Fibroblast of peridontal ligament (primary cell): ENCODE measurements at regions not wholly inside any gene's neighbourhood (a gene's known extent, or its start where the extent isn't known, plus 50 kb on each side); places are given as distances from the start of the nearest gene placed in this dataset.

Source experiments
- DNase-seq: peaks from one replicate; pipeline ENCODE4 v3.0.0-alpha.2; 2010; ENCODE audit errors: extremely low read depth

- DNase-seq = peak; percentile 93
These were observed 87.2 kb upstream of the XCR1 start for GRCh38 chr3:46114323-46114988.

GRCh38 chr3:46113608-46114007, 86.3 kb upstream of the XCR1 start:
- DNase-seq = no peak

- peak; percentile 50 for DNase-seq
These were observed 85.7 kb upstream of the XCR1 start for GRCh38 chr3:46112984-46113383.

DNA sequence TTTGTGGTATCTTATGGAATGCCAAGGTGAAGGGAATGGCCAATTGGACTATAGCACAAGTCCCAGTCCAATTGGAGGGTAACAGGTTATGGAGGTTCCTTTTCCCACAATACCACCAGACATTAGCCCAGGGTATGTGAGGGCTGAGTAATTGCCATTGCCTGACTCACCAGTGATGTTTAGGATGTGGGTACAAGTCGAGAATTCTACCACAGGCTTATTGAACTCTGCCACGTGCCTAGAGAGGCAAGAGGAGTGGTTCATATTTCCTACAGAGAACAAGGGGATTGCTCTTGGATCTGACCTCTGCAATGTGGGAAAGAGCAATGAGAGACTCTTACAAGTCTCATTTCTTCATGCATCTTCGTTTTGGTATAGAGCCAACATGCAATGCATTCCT, 85.0 kb upstream of the XCR1 start:
- peak; percentile 30 for DNase-seq

- DNase-seq = peak; percentile 94
These were observed 83.6 kb upstream of the XCR1 start for GRCh38 chr3:46110701-46111493.

DNA sequence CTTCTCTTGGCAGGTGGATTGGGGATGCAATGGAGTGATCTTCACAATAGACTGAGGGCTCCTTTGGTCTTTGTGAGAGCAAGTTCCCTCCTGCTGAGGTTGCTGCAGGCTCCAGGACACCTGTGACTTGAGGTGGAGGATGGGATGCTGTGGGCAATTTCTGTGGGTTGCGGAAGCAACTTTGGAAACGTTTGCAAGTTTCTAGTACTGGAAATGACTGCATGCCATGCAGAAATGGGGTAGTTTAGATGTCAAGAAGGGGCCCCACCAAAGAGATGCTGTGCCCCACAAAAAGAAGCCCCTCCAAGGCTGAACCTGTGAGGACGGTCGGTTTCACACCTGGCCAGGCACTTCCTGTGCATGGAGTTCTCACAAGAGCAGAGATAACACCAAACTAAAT, 80.4 kb upstream of the XCR1 start:
- DNase-seq = no peak

DNA sequence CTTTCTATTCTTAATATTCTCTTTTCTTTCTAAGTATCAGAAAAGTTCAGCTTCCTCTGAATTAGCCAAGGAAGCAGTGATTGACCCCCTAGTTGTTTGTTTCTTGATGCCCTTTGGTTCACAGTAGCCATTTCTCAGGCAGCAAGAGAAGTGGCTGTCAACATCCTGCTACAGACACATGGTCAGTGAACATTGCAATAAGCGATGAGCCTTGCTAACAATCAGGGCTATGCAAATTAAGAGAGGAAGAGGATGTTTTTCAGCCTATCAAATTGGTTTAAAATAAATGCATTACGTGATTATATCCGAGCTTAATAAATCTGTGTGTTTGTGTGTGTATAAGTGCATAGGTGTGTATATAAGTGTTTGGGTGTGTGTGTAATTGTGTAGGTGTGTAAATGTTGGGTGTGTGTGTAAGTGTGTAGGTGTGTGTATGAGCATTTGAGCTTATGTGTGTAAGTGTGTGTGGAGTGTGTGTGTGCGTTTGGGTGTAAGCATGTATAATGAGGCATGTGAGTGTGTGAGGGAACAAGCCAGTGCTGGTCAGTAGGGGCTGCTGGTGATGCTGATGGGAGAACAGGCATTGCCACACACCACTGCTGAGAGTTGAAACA, 78.1 kb upstream of the XCR1 start:
- no peak for DNase-seq

DNA sequence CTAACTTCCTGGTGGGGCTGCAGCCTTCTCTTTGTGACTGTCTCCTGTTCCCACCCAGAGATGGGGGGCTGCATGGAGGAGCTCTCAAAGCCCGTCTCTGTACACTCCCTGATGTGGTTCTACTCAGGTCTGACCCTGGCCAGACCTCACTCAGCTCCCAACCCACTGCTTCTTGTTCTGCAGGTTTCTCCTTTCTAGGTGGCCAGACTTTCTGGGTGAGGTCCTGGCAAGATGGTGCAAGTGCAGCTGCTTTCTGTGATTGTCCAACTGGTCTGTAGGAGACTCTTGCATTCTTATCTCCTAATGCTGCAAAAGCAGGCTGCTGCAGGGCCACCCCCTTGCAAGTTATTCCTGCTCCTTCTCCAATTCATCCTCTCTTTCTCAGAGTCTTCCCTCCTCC, 77.4 kb upstream of the XCR1 start:
- DNase-seq = no peak

- DNase-seq = no peak
These were observed 75.5 kb upstream of the XCR1 start for GRCh38 chr3:46102780-46103130.

- DNase-seq = no peak
These were observed 74.9 kb upstream of the XCR1 start for GRCh38 chr3:46102059-46102779.

GRCh38 chr3:46100812-46101211, 73.5 kb upstream of the XCR1 start:
- DNase-seq = no peak

DNA sequence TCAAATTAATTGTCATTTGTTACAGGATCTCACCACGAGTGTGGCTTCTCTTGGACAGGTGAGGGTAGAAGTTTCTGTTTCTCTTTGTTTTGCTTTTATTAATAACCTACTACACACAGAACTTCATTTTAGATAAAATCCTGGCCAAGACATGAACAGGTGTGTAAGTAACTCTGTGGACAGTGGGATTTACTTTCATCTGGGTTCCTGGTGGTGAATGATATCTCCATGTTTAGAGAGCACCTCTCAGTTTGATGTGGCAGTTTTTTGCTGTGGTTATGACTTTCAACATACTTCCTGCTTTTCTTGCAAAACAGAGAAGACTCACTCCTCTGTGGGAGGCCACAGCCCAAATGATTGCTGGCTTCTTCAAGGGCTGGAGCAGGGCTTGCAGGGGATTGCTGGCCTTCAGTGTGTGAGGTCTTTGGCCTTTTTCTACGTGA, 71.1 kb upstream of the XCR1 start:
- DNase-seq = peak; percentile 87

GRCh38 chr3:46097691-46098241, 70.5 kb upstream of the XCR1 start:
- DNase-seq = peak; percentile 89

GRCh38 chr3:46096781-46097180, 69.5 kb upstream of the XCR1 start:
- no peak for DNase-seq

- peak; percentile 49 for DNase-seq
These were observed 69.1 kb upstream of the XCR1 start for GRCh38 chr3:46096336-46096735.

GRCh38 chr3:46095307-46095706, 68.0 kb upstream of the XCR1 start:
- DNase-seq = no peak

- DNase-seq = peak; percentile 60
These were observed 67.2 kb upstream of the XCR1 start for GRCh38 chr3:46094506-46094905.

DNA sequence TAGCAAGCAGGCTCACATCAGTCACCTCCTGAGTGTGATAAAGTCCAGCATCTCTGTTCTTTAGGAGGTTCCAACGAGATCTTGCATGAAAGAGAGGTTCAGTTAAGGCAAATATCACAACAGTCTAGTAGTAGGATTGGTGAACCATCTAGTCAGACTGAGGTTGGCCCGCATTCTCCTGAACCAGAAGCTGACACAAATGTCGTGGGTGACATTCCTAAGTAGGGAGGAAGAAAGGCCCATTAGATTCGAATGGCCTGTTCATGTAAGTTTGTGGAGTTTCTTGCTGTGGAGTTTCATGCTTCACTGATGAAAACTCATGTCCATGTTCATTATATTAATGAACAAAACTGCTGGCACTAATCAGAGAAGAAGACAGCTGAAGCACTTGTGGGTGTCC, 66.7 kb upstream of the XCR1 start:
- DNase-seq = no peak

- DNase-seq = no peak
These were observed 66.2 kb upstream of the XCR1 start for GRCh38 chr3:46093327-46093942.

GRCh38 chr3:46092702-46093080, 65.4 kb upstream of the XCR1 start:
- DNase-seq = no peak
